ENCODE measurements at regions not wholly inside any gene's neighbourhood (a gene's known extent, or its start where the extent isn't known, plus 50 kb on each side); places are given as distances from the start of the nearest gene placed in this dataset.

DNA sequence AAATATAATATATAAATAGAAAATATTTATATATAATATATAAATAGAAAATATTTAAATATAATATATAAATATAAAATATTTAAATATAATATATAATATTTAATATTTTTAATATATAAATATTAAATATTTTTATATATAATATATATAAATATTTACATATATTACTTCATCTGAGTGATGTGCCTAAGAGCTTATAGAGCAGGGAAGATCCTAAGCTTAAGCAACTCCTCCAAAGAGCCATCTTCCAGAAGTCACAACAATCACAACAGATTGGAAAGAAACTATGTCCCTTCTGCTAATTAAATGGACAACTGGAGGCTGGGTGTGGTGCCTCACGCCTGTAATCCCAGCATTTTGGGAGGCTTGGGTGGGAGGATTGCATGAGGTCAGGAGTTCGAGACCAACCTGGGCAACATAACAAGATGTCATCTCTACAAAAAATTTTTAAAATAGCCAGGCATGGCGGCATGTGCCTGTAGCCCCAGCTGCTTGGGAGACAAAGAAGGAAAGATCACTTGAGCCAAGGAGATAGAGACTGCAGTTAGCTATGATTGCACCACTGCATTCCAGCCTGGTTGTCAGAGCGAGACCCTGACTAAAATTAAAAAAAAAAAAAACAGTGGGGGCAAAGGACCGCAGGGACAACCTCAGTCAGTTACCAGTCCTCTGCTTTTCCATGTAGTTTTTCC lies 198.7 kb downstream of the SKIDA1 start:
- DNase-seq (ENCODE audit: low spot score): no peak

DNA sequence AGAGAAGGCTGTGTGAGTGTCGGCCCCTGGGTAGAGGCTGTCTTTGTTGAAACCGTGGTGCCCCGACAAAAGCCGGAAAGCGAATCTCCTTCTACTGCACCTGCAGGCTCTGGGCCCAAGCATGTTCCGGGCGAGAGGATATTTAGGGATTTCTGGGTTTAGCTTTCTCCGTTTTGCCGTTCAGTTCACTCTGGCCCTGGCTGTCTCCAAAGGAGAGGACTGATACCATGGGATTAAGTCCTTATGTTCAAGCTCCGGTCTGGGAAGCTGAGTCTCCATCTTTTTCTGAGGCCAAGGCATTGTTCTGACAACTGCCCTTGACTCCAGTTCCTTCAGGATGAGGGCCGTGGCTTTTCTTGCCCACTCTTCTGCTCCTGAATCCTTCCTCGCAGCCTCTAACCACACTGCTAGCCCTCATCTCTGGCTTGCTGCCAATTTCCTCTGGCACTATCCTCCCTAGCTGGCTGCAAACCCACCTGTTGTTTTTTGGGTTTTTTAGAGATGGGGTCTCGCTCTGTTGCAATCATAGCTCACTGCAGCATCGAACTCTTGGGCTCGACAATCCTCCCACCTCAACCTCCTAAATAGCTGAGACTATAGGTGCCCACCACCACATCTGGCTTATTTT lies 206.8 kb downstream of the SKIDA1 start:
- DNase-seq (ENCODE audit: low spot score): no peak

DNA sequence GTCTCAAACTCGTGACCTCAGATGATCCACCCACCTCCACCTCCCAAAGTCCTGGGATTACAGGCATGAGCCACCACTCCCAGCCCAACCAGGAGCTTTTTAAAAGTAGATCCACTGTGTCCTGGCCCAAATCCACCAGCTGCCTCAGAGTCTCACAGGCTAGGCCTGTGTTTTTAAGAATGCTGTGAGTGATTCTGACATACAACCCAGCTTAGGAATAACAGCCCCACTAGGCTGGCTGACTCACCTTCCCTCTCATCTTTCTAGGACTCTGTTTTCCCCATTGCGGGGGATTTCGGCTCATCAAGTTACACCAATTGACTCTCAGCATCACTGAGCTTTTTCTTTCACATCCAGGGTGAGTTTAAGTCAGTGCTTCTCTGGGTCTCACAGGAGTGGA lies 207.6 kb downstream of the SKIDA1 start:
- DNase-seq (ENCODE audit: low spot score): no peak

DNA sequence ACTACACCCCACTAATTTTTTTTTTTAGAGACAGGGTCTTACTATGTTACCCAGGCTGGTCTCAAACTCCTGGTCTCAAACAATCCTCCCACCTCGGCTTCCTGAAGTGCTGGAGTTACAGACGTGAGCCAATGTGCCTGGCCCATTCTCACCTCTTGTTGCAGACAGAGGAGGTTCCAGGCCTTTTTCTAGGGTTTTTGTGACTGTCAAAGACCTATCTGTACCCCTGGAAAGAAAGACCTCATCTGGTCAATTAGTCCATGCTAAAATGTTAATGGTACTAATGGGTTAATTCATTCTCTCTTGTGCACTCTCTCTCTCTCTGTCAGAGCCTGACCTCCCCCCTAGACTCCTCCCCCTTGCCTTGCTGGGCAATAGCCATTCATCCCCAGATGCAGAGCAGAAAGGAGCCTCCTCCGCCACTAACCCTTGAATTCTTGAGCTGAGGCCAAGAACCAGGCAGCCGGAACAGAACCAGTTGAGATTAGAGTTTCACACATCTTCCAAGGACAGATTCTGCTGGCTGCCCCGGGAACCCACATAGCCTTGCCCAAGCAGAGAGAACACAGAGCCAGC lies 209.7 kb downstream of the SKIDA1 start:
- peak; percentile 81 for DNase-seq (ENCODE audit: low spot score)

DNA sequence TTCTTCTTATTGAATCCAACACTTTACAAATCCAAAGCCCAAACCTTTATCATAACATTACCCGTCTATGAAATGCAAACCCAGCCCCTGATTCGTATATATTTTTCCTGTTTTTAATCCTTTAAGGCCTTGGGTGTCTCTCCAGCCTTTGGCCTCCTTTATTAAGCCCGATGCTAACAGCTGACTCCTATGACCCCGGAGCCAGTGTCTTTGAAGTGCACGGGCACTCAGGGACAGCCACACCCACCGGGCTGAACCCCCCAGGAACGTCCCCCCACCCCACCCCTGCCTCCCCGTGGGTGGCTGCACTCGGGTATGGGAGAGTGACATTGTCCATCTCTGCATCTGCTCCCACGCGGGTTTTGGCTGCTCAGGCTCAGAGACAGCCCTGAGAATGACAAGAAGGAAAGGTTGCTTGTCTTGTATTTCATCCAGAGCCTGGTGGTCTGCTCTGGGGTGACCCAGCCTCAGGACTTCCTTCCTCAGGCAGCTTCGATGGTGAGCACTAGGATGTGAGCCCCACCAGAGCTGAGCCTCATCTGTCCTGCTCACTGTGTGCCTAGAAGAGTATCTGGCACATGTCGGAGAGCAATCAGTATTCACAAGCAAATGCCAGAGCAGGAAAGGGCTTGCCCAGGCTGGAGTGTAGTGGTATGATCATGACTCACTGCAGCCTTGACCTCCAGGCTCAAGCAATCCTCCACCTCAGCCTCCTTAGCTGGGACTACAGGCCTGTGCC lies 210.4 kb downstream of the SKIDA1 start:
- DNase-seq (ENCODE audit: low spot score): no peak

DNA sequence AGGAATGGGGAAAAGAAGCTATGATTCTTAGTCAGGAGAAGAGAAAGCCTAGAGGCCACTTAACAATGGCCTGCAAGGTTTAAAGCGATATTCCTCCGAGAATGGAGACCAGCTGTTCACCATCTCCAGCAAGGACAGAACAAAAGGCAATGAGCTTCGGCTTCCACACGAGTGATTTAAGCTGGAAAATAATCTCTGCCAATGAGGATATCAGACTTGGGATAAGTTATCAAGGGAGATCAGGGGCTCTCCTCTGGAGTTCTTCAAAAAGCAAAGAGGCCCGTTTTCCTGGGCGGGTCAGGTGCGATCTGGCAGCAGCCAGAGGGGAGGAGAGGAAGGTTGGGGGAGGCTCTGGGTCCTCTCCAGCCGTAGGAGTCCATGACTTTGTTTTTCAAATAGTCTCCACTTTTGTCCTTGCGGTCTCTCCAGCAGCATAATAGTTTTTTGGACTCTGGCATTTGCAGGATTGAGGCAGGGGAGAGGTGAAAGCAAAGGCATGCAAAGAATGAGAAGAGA lies 211.3 kb downstream of the SKIDA1 start:
- DNase-seq (ENCODE audit: low spot score): no peak

DNA sequence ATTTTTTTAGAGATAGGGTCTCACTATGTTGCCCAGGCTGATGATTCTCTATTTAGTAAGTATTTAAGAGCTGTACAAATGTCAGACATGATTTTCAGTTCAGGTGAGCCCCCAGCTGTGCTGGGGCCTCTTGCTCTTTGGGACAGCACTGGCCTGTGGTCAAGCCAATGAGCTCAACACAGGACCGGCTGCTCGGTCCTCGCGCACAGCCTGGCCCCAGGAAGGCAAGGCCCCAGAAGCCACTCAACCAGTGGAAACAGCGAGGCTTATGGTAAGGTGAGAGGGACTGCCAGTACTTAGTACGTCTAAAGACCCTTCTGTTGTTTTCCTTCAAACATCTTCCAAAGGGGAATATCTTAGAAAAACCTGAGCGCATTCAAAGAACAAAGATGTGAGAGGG lies 211.8 kb downstream of the SKIDA1 start:
- no peak for DNase-seq (ENCODE audit: low spot score)

DNA sequence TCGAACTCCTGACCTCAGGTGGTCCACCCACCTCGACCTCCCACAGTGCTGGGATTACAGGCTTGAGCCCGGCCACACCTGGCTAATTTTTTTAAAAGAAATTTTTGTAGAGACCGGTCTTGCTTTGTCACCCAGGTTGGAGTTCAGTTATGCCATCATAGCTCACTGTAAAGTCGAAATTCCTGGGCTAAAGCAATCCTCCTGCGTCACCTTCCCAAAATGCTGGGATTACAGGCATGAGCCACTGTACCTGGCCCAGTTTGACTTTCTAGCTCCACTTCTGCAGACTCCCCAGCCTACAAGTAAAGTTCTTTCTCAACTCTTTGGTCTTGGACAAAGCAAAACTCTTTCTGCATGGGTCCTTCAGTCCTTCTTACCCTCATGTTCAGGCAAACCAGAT lies 214.1 kb downstream of the SKIDA1 start:
- no peak for DNase-seq (ENCODE audit: low spot score)

DNA sequence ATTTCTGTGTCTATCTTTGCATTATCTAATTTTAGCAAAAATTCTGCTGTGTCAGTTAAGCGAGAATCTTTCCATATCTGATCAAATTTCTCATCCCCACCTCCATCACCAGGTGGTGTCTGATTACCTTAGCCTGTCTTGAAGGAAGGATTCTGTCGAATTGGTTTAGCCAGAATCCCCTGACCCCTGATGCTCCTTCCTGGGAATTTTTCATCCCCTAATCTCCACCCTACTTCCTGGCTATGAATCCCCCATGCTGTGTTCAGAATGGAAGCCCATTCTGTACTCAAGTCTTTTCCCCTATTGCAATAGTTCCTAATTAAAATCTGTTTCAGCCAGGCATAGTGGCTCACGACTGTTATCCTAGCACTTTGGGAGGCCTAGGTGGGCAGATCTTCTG lies 216.1 kb downstream of the SKIDA1 start:
- DNase-seq (ENCODE audit: low spot score): no peak

DNA sequence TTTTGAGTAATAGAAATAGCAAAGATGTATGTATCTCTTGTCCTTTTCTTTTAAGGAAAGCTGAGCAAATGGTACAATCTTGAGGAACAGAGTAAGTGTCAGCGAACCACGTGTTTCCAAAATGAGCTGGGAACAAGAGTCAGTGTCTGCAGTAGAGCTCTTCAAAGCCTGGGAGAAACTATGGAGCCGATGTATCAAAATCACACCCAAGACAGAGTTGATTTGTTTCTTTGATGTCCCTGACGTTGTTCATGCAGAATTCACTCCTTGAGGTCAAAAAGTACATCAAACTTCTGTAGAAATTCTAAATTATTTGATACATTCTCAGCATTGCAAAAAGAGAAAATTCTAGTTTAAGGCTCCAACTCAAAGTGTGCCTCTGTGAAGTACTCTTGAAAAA lies 216.5 kb downstream of the SKIDA1 start:
- no peak for DNase-seq (ENCODE audit: low spot score)

DNA sequence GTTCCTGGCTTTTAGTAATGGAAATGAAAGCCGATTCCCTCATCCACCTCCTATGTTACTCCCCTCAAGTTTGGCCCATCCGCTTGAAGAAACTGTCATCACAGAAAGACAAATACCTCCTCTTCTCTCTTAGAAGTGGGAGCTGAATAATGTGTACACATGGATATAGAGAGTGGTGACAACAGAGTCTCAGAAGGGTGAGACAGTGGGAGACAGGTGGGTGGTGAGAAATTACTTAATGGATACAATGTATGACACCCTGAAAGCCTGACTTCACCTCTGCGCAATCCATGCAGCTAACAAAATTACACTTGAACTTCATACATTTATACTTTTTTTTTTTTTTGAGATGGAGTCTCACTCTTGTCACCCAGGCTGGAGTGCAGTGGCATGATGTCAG lies 217.5 kb downstream of the SKIDA1 start:
- no peak for DNase-seq (ENCODE audit: low spot score)

DNA sequence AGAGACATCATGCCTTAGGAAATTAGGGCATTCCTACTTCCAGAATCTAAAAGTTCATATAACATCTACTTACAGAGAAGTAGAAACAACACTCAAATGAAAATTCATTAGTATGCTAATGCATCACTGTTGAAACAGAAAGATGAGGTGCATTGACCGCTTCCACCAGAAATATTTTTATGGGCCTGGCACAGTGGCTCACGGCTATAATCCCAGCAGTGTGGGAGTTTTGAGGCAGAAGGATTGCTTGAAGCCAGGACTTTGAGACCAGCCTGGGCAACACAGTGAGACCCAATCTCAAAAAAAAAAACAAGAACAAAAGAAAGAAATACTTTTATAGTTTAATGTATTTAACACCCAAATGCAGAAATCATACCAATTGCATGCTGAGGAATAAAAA lies 220.9 kb downstream of the SKIDA1 start:
- no peak for DNase-seq (ENCODE audit: low spot score)

DNA sequence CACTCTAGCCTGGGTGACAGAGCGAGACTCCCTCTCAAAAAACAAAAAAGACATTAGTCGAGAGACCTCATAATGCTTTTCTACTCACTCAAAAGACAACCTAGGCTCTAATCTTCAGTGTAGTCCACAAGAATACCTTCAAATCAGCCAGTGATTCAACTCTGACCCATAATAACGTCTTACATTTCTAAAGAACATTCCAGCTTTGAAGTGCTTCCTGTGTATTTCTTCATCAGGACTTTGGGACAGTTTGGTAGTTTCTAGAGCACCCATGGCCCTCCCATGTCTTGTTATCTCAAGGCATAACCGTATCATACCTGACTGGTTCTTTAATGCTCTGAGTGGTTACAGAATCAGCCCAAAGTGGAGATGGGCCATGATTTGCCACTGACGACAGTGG lies 221.3 kb downstream of the SKIDA1 start:
- no peak for DNase-seq (ENCODE audit: low spot score)

DNA sequence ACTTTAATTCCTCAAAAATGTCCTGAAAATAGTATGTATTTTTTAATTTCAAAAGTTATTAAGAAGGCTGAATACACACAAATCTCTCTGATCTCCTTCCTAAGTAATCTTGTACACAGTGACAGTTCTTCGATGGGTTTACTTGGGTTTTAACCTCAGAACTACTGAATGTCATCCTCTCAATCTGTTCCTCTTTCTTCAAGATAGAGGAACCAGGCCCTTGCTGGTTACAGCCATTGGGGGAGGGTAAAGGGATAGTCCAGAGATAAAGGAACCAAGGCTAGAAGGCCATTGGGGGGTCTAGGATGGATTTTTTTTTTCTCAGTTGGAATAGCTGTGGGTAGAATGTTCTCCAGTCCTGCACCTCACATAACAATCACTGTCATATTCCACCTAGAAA lies 224.9 kb downstream of the SKIDA1 start:
- no peak for DNase-seq (ENCODE audit: low spot score)

DNA sequence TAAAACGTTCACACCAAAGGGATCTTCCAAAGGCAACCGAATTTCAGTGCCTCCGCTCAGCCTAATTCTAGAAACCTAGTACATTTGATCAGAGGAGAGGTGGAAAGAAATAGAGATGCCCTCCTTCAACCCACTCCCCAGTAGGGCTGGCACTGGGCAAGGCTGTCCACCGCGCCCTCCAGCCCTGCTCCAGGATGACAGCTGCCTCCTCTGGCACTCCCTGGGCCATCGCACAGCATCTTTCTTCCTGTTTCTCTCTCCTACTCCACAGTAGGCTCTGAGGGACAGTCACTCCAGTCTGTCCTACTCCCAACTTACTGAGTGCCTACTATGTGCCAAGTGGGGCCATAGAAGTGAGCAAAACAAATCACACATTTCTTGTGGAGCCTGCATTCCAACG lies 226.2 kb downstream of the SKIDA1 start:
- DNase-seq (ENCODE audit: low spot score): no peak

DNA sequence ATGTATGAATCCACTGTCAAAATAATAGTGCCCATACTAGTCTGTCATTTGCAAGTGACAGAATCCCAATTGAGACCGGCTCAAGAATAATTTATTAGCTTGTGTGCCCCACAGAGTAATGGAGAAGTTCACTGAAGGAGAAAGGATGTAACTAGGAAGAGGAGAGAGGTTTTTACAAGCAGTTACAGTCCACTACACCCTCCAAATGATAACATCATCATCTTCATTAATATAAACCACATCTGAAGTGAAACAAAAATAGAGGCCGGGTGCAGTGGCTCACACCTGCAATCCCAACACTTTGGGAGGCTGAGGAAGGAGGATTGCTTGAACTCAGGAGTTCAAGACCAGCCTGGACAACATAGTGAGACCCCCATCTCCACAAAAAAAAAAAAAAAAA lies 226.8 kb downstream of the SKIDA1 start:
- DNase-seq (ENCODE audit: low spot score): no peak

DNA sequence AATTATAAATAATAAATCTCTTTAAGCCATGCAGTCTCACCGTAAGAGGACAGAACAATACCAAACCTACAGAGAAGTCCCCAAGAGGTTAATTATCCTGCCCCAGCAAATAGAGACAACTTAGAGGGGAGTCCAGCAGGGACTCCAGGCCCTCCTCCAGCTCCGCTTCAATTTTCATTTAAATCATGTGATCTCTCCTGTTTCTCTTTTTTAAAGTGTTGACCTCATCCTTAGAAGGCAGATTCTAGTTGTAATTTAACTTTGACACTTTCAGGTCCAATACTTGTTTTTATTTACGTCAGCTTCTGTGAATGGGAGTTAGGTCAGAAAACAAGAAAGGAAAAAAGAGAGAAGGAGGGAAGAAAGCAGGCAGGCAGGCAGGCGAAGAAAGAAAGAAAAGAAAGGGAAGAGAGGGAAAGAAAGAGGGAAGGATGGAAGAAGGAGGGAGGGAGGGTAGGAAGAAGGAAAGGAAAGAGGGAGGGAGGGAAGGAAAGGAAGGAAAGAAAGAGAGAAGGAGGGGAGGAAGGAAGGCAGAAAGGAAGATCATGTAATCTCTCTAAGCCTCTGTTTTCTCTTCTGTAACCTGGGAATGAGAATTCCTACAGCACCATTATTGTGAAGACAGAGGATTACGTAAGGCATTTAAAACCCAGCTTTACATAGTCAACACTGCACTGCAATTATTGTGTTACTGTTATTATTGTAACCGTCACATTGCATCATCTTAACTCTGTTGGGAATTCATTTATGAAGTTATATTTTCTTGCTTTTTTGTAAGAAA lies 227.7 kb downstream of the SKIDA1 start:
- DNase-seq (ENCODE audit: low spot score): no peak

DNA sequence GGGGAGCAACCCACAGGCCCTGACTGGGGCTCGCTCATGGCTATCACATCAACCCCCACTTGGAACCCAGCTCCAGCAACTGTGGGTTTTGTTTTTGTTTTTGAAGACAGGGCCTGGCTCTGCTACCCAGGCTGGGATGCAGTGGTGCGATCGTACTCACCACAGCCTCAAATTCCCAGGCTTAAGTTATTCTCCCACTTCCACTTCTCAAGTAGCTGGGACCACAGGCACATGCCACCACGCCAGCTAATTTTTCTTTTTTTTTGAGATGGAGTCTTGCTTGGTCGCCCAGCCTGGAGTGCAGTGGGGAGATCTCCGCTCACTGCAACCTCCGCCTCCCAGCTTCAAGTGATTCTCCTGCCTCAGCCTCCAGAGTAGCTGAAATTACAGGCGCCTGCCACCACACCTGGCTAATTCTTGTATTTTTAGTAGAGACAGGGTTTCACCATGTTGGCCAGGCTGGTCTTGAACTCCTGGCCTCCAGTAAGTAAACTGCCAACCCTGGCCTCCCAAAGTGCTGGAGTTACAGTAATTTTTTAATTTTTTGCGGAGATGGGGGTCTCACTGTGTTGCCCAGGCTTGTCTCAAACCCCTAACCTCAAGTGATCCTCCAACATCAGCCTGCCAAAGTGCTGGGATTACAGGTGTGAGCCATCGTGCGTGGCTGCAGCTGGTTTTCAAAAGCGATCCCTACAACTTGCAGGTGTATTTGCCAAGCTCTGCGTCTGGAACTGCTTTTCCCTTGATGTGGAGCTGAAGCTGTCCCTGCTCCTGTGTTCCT lies 228.7 kb downstream of the SKIDA1 start:
- DNase-seq (ENCODE audit: low spot score): no peak

DNA sequence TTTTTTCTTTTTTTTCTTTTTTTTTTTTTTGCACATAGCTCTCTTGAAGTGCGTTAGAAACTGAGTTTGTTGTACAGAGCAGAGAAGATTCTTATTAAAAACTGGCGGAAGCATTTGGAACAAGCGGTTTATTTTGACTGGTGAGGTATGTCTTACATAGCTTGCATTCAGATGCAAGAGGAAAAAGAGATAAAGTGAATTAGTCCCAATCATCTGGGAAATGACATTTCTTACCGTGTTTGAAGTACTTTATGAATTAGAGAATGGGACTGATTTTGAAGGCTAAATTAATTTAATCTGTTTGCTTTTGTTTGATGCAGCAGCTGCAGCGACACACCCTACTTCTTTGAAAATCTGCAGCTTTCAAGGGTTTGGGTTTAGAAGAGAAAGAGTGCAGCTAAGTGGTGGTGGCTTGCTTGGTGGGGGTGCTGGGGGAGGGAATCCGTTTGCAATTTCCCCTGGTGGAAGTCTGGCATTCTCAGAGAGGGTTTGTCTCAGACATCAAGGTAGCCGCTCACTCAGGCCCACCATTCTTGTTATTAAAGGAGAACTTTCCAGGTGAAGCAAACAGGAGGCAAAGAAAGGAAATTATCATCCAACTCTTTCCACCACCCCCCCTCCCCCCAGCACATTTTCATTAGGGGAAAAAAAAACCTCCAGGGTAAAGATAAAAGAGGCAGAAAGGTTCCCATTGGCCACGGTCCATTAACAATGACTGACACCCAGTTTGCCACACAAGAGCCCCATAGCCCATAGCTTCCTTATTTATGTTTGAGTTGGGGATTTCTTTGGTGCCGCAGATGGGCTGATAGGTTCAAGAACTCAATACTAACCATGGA lies 231.7 kb downstream of the SKIDA1 start:
- DNase-seq (ENCODE audit: low spot score): no peak

DNA sequence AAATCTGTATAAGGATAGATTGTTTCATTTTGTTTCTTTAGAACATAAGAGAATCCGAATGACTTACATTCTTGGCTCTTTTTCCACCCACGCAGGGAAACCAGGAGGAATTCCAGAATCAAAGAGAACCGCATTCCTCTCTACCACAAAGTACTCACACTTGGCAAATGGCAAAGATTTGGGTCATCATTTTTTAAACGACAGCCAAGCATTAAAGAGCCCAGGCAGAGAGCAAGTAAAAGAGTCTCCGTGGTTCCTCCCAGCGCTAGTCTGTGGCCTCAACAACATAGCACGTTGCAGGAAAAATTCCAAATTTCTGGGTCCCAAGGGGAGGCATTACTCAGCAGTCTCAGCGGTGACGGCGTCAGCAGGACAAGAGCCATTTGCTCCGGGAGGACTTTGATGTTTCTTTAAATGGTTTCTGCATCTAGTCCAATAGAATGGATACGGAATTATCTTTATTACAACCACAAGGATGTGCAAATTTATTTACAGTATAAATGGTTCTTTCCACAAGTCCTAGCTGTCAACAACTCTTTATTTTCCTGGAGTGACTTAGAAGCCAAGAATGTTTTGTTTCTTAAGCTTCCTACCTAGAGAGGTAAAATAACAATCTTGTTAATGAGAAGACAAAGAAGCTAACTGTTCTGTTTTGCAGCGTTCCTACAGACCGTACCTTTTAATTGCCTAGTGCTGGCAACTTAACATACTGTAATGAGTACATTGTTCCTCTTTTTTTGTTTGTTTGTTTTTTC lies 232.5 kb downstream of the SKIDA1 start:
- peak; percentile 68 for DNase-seq (ENCODE audit: low spot score)
